GM12878 (cell line): ENCODE measurements at regions not wholly inside any gene's neighbourhood (a gene's known extent, or its start where the extent isn't known, plus 50 kb on each side); places are given as distances from the start of the nearest gene placed in this dataset.

Experiments used
- ATAC-seq: fragments of 200-7000 bp; cut with Tn5 transposase; 3 replicates; pipeline ENCODE4 v1.9.1; 2020; ENCODE audit warnings: mild to moderate bottlenecking, moderate library complexity
- BruUV-seq: library from RNA; stranded (reverse); fragments of 400-500 nt; replicated peaks from 2 replicates; lab custom pipeline; 2021; lab: Mats Ljungman, UMichigan
- CTCF ChIA-PET: fragments of 300-600 bp; sonication (Branson Sonifier 250); formaldehyde crosslinking; extraction: SDS; loops from one replicate; lab custom pipeline; 2021; ENCODE audit warnings: inconsistent platforms; lab: Yijun Ruan, JAX
- POLR2A ChIA-PET: fragments of 350-600 bp; formaldehyde crosslinking; extraction: SDS; loops from one replicate; lab custom pipeline; 2021; ENCODE audit warnings: inconsistent platforms; lab: Charles Lee
- RAD21 ChIA-PET: fragments of 300-600 bp; sonication (Branson Sonifier 250); formaldehyde crosslinking; loops from one replicate; lab custom pipeline; 2023; ENCODE audit warnings: antibody characterized with exemption; ENCODE audit not compliant: unreplicated experiment; lab: Charles Lee
- SMC1A ChIA-PET: fragments of 300-600 bp; sonication (Branson Sonifier 250); formaldehyde crosslinking; loops from one replicate; lab custom pipeline; 2023; ENCODE audit not compliant: unreplicated experiment, uncharacterized antibody; lab: Charles Lee
- DNase-seq: peaks from one replicate; pipeline ENCODE4 v3.0.0-alpha.2; 2011; ENCODE audit warnings: low read depth, low spot score
- FAIRE-seq: peaks from 3 replicates; lab custom pipeline; 2011; peaks lifted over from hg19 to GRCh38; lab: Jason Lieb, UNC
- H2AFZ ChIP-seq: 2 replicates; pipeline ENCODE4 v1.6.0; 2011; ENCODE audit warnings: low read depth, low read length, control low read depth; ENCODE audit not compliant: control insufficient read depth
- H3K27ac ChIP-seq: 2 replicates; pipeline ENCODE4 v1.5.1; 2011; ENCODE audit warnings: control low read depth; ENCODE audit not compliant: control insufficient read depth, insufficient read depth
- H3K27me3 ChIP-seq, 2 experiments: replicated peaks in 1 of 2; 2 replicates each; pipeline versions ENCODE4 v1.6.0 to v1.6.1; 2011; ENCODE audit warnings: low read length in 1 of 2; ENCODE audit not compliant: control insufficient read depth in 2 of 2, insufficient read depth in 2 of 2
- H3K36me3 ChIP-seq, 2 experiments: 2 replicates each; pipeline ENCODE4 v1.5.1; 2011; ENCODE audit warnings: low read length in 1 of 2; ENCODE audit not compliant: control insufficient read depth in 2 of 2, insufficient read depth in 2 of 2
- H3K4me1 ChIP-seq: 2 replicates; pipeline ENCODE4 v1.6.1; 2011; ENCODE audit warnings: mild to moderate bottlenecking, low read length, moderate library complexity, mixed read lengths; ENCODE audit not compliant: control insufficient read depth, insufficient read depth
- H3K4me2 ChIP-seq: 2 replicates; pipeline ENCODE4 v1.6.0; 2011; ENCODE audit warnings: control low read depth; ENCODE audit not compliant: control insufficient read depth, insufficient read depth
- H3K4me3 ChIP-seq: fragments of 200-600 bp; sonication (generic); 2 replicates; pipeline ENCODE4 v1.5.1; 2016
- H3K79me2 ChIP-seq: 2 replicates; pipeline ENCODE4 v1.6.0; 2011; ENCODE audit warnings: low read length; ENCODE audit not compliant: control insufficient read depth, insufficient read depth
- H3K9ac ChIP-seq: 2 replicates; pipeline ENCODE4 v1.8.0; 2011; ENCODE audit warnings: low read length, control low read depth, mixed read lengths; ENCODE audit not compliant: control insufficient read depth, insufficient read depth
- H3K9me3 ChIP-seq: replicated peaks from 3 replicates; pipeline ENCODE4 v1.5.1; 2011; ENCODE audit warnings: mild to moderate bottlenecking, low read length; ENCODE audit not compliant: control insufficient read depth, insufficient read depth
- H4K20me1 ChIP-seq: 2 replicates; pipeline ENCODE4 v1.6.0; 2011; ENCODE audit not compliant: control insufficient read depth, insufficient read depth
- CREM ChIP-seq: IDR thresholded peaks from 2 replicates; pipeline ENCODE4 v1.6.1; 2014; ENCODE audit warnings: antibody characterized with exemption, low read depth
- EP300 ChIP-seq, 2 experiments: fragments of 150-350 bp in 1 of 2; IDR thresholded peaks; 2 replicates each; pipeline ENCODE4 v1.6.1; 2011 to 2012; ENCODE audit warnings: low read depth in 2 of 2, low read length in 2 of 2, borderline replicate concordance in 1 of 2, improper control_type of control experiment in 1 of 2, inconsistent platforms in 1 of 2; ENCODE audit not compliant: control insufficient read depth in 1 of 2
- GABPA ChIP-seq: IDR thresholded peaks from 2 replicates; pipeline ENCODE4 v1.6.1; 2014; ENCODE audit warnings: antibody characterized with exemption, low read depth, mild to moderate bottlenecking, inconsistent platforms
- MEF2B ChIP-seq: fragments of 450-650 bp; IDR thresholded peaks from 2 replicates; pipeline ENCODE4 v1.6.1; 2018; ENCODE audit warnings: mild to moderate bottlenecking, moderate library complexity; ENCODE audit not compliant: partially characterized antibody, poor library complexity, severe bottlenecking
- MYC ChIP-seq: IDR thresholded peaks from 2 replicates; pipeline ENCODE4 v1.6.1; 2011; ENCODE audit warnings: mild to moderate bottlenecking, low read length, moderate library complexity, inconsistent platforms; ENCODE audit not compliant: insufficient read depth, insufficient replicate concordance, insufficient read length, severe bottlenecking
- PAX5 ChIP-seq: IDR thresholded peaks from 2 replicates; pipeline ENCODE4 v1.6.1; 2011; ENCODE audit warnings: low read depth, low read length, borderline replicate concordance
- POLR2A ChIP-seq: IDR thresholded peaks from 2 replicates; pipeline ENCODE4 v1.6.1; 2011; ENCODE audit warnings: low read depth, mild to moderate bottlenecking, low read length
- RAD21 ChIP-seq: IDR thresholded peaks from 2 replicates; pipeline ENCODE4 v1.6.1; 2011; ENCODE audit warnings: mild to moderate bottlenecking, low read depth, low read length, moderate library complexity; ENCODE audit not compliant: insufficient read depth
- RCOR1 ChIP-seq: conservative IDR thresholded peaks from 2 replicates; pipeline ENCODE4 v1.6.1; 2012; ENCODE audit warnings: low read depth, low read length, improper control_type of control experiment
- SIX5 ChIP-seq: IDR thresholded peaks from 2 replicates; pipeline ENCODE4 v1.6.1; 2011; ENCODE audit warnings: mild to moderate bottlenecking, low read depth, low read length, moderate library complexity; ENCODE audit not compliant: severe bottlenecking
- SMAD5 ChIP-seq: IDR thresholded peaks from 2 replicates; pipeline ENCODE4 v1.6.1; 2016; ENCODE audit warnings: antibody characterized with exemption, low read depth
- SP1 ChIP-seq: IDR thresholded peaks from one replicate; pipeline ENCODE4 v1.6.1; 2011; ENCODE audit warnings: low read depth, low read length
- STAT1 ChIP-seq: fragments of 450-650 bp; conservative IDR thresholded peaks from 2 replicates; pipeline ENCODE4 v1.6.1; 2014; ENCODE audit warnings: antibody characterized with exemption, mild to moderate bottlenecking
- TBL1XR1 ChIP-seq: IDR thresholded peaks from 2 replicates; pipeline ENCODE4 v1.6.1; 2012; ENCODE audit warnings: low read depth, low read length, improper control_type of control experiment
- ZNF592 ChIP-seq: fragments of 450-650 bp; IDR thresholded peaks from 2 replicates; pipeline ENCODE4 v1.6.1; 2017; ENCODE audit warnings: mild to moderate bottlenecking, moderate library complexity
- WGBS: methylation state at CpG from one replicate; pipeline ENCODE4 v1.1.6; 2016; ENCODE audit warnings: low lambda C conversion rate; ENCODE audit not compliant: insufficient replicate concordance, insufficient coverage; ENCODE audit errors: missing lambda C conversion rate; 5-methylcytosine and 5-hydroxymethylcytosine counted together
- in situ Hi-C: fragments of 300-500 bp; cut with MboI; formaldehyde crosslinking; loops from 9 replicates; pipeline ENCODE4 v1.14.3; 2018; ENCODE audit warnings: mixed read lengths
- intact Hi-C: fragments of 100-400 bp; cut with micrococcal nuclease; formaldehyde crosslinking; loops from one replicate; pipeline ENCODE4 v1.14.2; 2022; ENCODE audit not compliant: unreplicated experiment
- TF ChIP-seq, protein P1 (sequence below): fragments of 450-650 bp; formaldehyde crosslinking; IDR thresholded peaks from 2 replicates; pipeline ENCODE4 v1.5.0; 2022; ENCODE audit warnings: mild to moderate bottlenecking, missing genetic modification characterization
- TF ChIP-seq, protein P2 (sequence below): fragments of 450-650 bp; IDR thresholded peaks from 2 replicates; pipeline ENCODE4 v1.6.1; 2017; ENCODE audit warnings: mild to moderate bottlenecking

GRCh38 chr6:108758884-108759283, 89.3 kb upstream of the ARMC2 start:
- POLR2A ChIA-PET: no interaction called here
- H3K9me3 ChIP-seq: no peaks in the 10 kb centered on the region
- BruUV-seq: no TSS peak
- DNase-seq (no peak), FAIRE-seq (no peak), ATAC-seq (no peak)
- H3K4me1 ChIP-seq: peaks cover 7% of the 10 kb centered on the region
- no peak overlapping the region for H3K4me2 ChIP-seq
- in situ Hi-C loops (no loop called here), intact Hi-C loops (no loop called here)
- no peak overlapping the region for H2AFZ ChIP-seq
- H3K9ac ChIP-seq: no peak overlapping the region
- peaks cover 0 to 3% of the 10 kb centered on the region in 2 experiments; a peak in 1 of 4 replicates for H3K27me3 ChIP-seq
- H3K36me3 ChIP-seq: no peaks in the 10 kb centered on the region
- H3K79me2 ChIP-seq: no peaks in the 10 kb centered on the region
- SMC1A ChIA-PET: no interaction called here
- RAD21 ChIA-PET: no interaction called here
- H3K27ac ChIP-seq: no peak overlapping the region
- H3K4me3 ChIP-seq: no peak overlapping the region
- no peaks in the 10 kb centered on the region for H4K20me1 ChIP-seq
- CTCF ChIA-PET: no interaction called here
- 70% methylated on average over 5 of the region's 5 CpGs for WGBS
- TF ChIP-seq PAX5 (no peak), SMAD5 (no peak), STAT1 (no peak), SIX5 (no peak), CREM (no peak), EP300 (IDR thresholded peaks at IDR 0.05; ENCODE audit: borderline replicate concordance in 1 of 2, control insufficient read depth in 1 of 2, low read depth in 2 of 2, low read length in 2 of 2) (no peak), SP1 (no peak), TBL1XR1 (no peak), POLR2A (no peak), ZNF592 (no peak), RAD21 (no peak), MEF2B (no peak), GABPA (no peak), MYC (no peak), RCOR1 (no peak)
- TF ChIP-seq, protein P1, sequence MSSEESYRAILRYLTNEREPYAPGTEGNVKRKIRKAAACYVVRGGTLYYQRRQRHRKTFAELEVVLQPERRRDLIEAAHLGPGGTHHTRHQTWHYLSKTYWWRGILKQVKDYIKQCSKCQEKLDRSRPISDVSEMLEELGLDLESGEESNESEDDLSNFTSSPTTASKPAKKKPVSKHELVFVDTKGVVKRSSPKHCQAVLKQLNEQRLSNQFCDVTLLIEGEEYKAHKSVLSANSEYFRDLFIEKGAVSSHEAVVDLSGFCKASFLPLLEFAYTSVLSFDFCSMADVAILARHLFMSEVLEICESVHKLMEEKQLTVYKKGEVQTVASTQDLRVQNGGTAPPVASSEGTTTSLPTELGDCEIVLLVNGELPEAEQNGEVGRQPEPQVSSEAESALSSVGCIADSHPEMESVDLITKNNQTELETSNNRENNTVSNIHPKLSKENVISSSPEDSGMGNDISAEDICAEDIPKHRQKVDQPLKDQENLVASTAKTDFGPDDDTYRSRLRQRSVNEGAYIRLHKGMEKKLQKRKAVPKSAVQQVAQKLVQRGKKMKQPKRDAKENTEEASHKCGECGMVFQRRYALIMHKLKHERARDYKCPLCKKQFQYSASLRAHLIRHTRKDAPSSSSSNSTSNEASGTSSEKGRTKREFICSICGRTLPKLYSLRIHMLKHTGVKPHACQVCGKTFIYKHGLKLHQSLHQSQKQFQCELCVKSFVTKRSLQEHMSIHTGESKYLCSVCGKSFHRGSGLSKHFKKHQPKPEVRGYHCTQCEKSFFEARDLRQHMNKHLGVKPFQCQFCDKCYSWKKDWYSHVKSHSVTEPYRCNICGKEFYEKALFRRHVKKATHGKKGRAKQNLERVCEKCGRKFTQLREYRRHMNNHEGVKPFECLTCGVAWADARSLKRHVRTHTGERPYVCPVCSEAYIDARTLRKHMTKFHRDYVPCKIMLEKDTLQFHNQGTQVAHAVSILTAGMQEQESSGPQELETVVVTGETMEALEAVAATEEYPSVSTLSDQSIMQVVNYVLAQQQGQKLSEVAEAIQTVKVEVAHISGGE (CRISPR knock-in tag): no peak
- TF ChIP-seq, protein P2, sequence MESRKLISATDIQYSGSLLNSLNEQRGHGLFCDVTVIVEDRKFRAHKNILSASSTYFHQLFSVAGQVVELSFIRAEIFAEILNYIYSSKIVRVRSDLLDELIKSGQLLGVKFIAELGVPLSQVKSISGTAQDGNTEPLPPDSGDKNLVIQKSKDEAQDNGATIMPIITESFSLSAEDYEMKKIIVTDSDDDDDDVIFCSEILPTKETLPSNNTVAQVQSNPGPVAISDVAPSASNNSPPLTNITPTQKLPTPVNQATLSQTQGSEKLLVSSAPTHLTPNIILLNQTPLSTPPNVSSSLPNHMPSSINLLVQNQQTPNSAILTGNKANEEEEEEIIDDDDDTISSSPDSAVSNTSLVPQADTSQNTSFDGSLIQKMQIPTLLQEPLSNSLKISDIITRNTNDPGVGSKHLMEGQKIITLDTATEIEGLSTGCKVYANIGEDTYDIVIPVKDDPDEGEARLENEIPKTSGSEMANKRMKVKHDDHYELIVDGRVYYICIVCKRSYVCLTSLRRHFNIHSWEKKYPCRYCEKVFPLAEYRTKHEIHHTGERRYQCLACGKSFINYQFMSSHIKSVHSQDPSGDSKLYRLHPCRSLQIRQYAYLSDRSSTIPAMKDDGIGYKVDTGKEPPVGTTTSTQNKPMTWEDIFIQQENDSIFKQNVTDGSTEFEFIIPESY: no peak
